Posterior cingulate gyrus (tissue), 11 donors: ENCODE measurements at regions not wholly inside any gene's neighbourhood (a gene's known extent, or its start where the extent isn't known, plus 50 kb on each side); places are given as distances from the start of the nearest gene placed in this dataset.
"Not testable (repeated sequence)": the region's sequence is repeated elsewhere in the genome, so short reads cannot be mapped to it uniquely, and the experiment has no call there.

Experiments used
- DNase-seq, 10 donors: peaks; one replicate each; pipeline versions ENCODE4 v3.0.0 to v3.0.0-alpha.2; 2020 to 2021; ENCODE audit warnings: mixed read lengths in 3 of 10
- intact Hi-C: fragments of 100-400 bp; cut with DNase I; formaldehyde crosslinking; loops from one replicate; pipeline ENCODE4 v1.15.1; 2023

DNA sequence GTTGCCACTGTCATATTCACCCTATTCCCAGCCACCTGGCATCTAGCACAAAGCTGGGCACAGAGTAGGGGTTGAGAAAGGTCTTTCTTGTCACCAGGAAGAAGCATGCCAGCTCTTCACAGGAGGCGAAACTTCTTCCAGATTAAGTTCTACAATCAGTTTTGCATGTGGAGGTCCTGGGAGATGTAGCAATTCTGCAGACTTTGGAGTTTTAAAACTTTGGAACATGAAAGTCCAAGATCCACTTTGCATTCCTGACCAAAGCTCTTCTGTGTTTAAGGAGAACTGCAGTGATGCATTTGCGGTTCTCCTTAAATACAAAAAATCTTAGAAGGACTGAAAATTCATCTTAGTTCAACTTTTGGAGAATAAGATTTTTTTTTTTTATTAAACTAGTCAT lies 258.5 kb upstream of the USP24 start:
- intact Hi-C loops = loop anchor here (10.0 kb wide), 1 partner anchor 1111 kb away; no protein-coding TSS in a partner anchor
- no peak for DNase-seq

DNA sequence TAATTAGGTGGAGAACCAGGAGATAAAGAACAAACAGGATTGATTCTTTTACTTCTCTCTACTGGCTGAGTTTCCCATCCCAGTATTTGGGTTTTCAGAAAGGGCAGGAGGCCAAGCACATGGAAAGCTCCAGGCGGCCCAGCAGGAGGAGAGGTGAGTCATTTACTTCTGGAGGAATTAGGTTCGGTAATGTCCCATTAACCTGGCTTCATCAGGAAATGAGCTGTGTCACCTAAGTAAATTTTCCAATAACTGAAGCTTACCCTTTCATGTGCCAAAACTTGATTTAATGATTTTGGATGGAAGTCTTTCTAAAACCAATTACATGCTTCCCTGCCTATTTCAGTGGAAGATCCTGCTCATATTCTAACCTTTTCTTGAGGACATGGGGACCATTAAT lies 257.6 kb upstream of the USP24 start:
- no peak for DNase-seq
- intact Hi-C loops = loop anchor here (10.0 kb wide), 1 partner anchor 1112 kb away; no protein-coding TSS in a partner anchor

DNA sequence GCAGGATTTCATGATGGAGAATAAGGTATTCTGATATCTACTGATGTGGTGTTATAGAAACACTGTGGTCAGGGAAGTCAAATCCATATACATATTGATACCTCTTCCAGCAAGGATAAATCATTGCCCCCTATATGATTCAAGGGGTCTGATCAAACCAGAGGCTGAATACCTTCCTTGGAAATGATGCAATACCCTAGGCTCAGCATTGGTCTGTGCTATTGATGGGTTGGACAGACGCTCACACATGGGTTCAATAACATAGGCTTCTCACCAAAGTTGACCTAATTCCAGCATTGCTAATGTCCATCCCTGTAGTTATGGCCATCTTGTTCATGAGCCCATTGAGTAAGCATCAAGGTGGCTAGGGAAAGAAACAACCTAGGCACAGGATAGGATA lies 257.0 kb upstream of the USP24 start:
- intact Hi-C loops = loop anchor here (10.0 kb wide), 1 partner anchor 1113 kb away; no protein-coding TSS in a partner anchor

DNA sequence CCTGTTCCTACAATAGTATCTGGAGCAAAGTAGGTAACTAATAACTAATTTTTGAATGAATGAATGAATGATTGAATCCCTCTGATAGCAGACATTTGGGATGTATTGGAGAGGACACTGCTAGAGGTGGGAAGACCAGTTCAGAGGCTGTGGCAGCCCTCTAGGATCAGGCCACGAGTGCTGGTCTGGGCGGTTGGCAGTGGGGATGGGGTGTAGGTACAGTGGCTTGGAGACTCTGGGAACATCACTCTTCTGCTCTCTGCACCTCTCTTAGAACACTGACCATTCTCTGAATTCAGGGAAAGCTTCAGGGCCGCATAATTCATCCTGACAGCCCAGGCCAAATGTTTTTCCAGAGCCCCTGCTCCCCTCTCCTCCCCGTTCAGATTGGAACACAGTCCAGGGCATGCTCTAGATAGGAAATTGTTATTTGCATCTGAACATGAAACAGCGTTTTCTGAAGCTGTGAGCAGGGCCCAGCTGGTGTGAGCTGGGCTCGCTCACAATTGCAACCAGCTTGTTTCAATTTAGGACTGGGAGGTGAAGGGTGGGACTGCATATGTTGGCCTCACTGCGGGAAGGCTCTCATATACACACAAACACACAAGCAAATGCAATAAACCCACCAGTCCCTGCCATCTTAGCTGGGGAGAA lies 253.1 kb upstream of the USP24 start:
- no peak for DNase-seq
- intact Hi-C loops = no loop called here

More for the DNA sequence above, 257.0 kb upstream of the USP24 start:
- no peak for DNase-seq

DNA sequence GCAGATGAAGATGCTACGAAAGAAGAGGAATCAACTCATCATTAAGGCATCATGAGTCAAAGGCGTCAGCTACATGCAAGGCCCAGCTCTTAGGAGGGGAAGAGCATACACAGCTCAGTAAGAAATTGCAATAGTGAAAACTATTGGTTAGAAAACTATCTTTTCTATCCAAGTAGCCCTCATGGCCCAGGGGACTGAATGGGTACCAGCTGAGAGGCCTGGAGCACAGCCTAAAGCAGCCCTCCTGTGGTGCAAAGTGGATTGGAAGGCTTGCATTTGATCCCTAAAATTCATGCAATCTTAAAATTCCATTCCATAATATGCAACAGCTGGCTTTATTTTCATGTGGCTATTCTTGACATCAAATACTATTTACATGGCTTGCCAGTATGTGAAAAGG lies 251.8 kb upstream of the USP24 start:
- intact Hi-C loops = no loop called here
- DNase-seq = no peak

DNA sequence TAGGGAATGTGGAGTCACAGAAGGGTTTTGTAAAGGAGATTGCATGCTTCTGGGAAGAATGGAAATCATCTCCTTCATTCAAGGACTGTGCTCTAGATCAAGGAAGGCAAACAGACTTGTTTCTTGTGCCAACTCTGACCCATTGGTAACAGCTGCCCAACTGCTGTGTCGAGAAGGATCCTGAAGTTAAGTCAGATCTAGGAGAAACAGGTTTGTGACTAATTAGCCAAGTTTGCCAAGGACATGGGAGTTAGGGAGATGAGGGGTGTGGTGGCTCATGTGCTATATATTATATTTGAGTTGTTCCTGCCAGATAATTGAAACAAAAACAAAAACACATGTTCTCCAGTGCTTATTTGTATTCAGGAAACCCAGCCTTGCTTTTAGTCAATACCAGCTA lies 251.2 kb upstream of the USP24 start:
- no peak for DNase-seq
- intact Hi-C loops = no loop called here

DNA sequence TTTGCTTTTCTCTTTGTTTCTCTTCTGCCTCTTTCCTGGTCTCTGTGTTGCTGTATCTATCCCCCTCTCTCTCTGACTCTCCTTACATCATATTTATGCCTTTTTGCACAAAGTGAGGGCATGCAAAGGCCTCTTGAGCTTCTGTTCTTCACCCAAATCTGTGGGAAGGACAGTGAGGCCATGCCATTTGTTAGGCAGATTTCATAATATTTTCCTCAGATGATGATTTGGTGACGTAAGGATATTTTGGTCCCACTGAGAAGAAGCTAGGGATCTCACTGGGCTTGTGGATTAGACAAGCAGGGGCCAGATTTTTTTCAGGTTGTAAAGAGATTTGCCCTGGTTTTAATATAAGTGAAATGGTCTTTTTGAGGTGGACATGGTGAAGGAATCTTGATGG lies 249.4 kb upstream of the USP24 start:
- no peak for DNase-seq
- intact Hi-C loops = no loop called here

DNA sequence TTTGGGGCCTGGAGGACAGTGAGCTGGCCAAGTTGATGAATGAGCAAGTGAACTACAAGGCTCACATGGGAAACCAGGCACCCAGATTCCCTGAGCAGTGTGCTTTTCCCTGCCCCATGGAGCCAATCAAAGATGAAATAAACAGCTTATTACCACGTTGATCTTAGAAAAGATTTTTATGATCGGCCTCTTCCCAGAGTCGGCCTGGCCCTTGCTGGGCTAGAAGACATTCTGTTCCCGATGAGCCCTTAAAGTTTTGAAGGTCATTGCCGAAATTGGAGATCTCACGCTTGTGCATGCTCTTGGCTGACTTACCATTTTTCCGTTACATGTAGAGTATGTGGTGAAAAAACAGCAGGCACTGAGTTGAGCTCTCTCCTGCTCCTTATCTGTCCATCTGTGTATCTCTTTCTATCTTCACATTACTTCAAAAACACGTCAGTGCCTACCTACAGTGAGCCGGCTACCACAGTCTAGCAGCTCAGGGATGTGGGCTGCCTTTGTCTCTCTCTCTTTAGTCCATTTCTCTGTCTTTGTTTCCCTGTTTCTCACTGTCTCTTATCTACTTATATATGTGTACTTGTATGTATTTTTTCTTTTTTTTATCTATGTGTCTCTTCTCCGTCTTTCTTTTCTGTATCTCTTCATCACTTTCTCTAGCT lies 248.8 kb upstream of the USP24 start:
- no peak for DNase-seq
- intact Hi-C loops = no loop called here

DNA sequence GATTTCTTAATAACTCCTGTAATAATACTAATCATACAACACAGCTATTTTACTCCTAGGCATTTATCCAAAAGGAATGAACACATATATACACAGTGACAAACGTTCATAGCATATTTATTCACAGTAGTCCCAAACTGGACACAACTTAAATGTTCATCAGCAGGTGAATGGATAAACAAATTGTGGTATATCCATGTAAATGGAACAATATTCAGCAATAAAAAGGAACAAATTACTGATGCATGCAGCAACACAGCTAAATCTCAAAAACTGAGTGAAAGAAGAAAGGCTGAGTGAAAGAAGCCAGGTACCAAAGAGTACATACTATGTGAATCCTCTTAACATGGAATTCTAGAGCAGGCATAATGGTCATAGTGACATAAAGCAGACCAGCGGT lies 242.7 kb upstream of the USP24 start:
- DNase-seq = no peak
- intact Hi-C loops = no loop called here

DNA sequence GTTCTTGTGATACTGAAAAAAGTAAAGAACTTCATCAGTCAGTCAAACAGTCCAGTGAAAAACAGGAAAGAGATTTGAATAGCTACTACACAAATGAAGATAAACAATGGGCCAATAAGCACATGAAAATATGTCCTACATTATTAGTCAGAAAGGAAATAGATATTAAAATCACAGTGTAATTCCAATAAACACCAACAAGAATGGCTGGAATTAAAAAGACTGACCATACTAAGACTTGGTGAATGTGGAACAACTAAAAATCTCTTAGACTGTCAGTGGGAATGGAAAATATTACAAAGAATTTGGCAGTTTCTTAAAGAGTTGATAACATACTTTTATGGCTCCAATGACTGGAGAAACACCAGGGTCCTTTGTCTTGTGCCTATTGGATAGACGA lies 241.8 kb upstream of the USP24 start:
- intact Hi-C loops = no loop called here
- DNase-seq = no peak

DNA sequence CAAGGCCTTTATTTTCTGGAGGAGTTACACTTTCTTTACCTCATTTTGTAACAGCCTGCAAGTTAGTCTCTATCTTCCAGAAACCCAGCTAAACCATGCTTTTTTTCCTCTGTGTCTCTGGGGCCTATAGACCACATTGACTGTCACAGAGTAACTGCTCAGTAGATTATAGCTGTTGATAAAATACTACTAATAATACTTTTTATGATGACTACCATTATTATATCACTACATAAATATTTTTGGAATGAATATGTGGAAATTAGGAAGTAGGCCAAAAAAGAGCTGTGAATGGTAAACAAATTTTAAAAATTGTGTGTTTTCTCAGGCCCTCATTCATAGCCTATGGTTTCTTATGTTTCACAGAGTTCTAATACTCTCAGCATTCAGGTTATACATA lies 233.1 kb upstream of the USP24 start:
- no peak for DNase-seq
- intact Hi-C loops = no loop called here

DNA sequence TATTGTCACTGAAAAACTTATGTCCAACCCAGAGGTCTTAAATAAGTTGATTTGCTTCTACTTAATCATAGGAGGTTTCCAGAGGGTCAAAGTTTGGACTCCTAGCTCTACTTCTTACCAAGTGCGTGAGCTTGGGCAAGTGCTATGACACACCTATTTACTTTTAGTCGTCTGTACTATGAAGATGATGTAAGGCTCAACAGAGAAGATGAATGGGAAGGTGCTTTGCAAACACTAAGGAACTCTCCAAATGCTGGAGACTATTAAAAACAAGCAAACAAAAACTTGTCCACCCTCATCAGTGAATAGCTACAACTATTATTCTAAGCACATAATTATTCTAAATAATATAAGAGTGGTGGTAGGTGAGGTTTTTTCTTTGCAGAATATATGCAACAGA lies 232.3 kb upstream of the USP24 start:
- intact Hi-C loops = no loop called here
- DNase-seq = no peak

DNA sequence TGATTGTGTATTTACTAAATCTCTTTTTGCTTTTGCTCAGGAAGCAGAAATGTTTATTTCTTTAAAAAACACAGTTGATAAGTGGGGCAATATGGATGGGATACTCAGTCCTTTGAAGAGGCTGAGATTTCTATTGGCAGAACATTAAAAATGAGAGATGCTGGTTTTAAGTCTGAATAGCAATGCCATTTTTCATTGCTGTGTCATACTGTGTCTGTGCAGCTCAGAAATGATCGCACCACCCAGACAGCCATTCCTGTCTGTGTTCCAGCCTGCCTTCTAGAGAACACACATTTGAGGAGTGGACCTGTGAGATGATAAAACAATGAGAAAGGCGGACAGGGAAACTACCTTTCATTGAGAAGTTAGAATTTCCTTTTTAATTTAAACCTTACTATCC lies 231.2 kb upstream of the USP24 start:
- DNase-seq = no peak
- intact Hi-C loops = no loop called here

DNA sequence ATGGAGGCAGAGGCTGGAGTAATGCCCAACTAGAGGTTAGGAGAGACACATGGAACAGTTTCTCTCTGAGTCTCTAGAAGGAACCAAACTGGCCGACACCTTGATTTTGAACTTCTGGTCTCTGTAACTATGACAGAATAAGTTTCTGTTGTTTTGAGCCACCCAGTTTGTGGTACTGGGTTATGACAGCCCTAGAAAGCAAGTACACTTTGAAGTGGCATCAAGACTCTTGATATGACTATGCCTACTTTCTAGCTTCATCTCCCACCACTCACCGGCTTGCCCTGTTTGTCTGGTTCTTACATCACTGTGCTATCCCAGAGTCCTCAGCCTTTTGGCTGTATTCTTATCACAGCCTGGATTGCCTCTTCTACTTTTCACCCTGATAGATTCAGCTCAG lies 230.3 kb upstream of the USP24 start:
- intact Hi-C loops = no loop called here
- DNase-seq = no peak

DNA sequence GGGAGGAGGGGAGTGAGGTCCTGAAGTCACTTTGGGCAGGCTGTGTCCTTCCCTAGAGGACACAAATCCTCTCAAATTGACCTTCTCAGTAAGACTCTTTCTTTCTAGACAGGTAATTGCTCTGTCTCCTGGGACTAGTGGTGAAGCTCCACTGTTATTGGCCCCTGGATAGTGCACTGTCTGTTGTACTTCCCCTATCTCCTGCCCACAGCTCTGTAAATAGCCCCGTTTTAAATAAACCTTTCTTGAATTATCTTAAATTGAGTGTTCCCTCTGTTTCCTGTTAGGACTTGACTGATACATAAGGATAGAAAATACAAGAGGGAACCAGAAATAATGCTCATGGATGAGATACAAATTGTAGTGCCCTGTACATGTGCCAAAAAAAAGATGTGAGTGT lies 229.5 kb upstream of the USP24 start:
- DNase-seq = no peak
- intact Hi-C loops = no loop called here

DNA sequence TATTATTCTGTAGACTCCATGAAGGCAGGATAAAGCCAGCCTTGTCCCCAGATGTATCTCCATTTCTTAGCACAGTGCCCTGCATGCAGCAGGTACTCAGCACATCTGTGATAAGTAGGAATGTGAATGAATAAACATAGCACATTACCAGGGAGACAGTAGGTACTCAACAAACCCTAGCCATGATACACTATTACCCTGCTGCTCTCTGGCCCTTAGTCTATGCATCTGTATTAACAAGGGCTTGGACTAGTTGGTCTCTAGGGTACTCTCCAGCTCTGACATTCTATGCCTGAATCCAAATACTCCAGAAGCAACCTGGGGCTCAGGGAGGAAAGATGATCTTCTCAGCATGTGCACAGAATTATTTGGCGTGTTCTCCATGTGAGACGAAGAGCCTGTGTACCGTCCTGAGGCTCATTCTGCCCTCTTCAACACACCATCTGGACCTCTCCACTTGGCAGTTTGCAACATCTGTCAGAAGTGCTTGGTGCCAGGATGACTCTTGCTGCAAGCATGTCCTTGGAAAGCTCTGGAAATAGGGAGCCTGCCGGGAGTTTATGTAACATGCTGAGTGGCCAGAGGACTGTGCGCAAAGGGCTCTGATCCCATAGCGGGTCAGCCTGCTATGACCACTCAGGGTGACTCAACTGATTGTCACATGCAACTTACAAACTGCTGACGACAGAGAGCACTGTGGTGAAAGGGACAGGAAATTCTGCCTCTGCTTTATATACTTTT lies 228.2 kb upstream of the USP24 start:
- intact Hi-C loops = no loop called here
- DNase-seq = peak in 2 of 10 donors; percentile 9 to 77

DNA sequence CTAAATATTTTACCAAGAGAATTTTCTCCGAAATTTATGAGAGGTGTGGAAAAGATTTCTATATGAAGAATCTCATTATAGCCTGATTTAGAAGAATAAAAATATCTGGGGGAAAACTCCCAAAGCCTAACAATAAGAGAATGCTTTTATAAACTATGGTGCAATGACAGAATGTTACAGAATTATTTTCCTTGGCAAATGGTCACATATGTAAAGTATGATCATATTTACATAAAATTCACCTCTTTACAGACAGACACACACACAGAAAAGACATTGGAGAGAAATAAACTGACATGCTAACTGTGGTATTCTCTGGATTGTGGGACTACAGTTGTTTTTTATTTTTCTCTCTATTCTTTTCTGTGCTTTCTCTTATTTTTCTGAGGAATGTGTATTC lies 226.3 kb upstream of the USP24 start:
- intact Hi-C loops = no loop called here
- no peak for DNase-seq

DNA sequence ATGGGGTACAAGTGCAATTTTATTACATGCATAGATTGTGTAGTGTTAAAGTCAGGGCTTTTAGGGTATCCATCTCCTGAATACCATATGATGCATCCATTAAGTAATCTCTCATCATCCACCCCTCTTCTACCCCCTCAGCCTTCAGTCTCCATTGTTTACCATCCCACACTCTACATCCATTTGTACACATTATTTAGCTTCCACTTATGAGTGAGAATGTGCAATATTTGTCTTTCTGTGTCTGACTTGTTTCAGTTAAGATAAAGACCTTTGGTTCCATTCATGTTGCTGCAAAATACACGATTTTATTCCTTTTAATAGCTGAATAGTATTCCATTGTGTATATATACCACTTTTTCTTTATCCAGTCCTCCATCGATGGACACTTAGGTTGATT lies 222.5 kb upstream of the USP24 start:
- no peak for DNase-seq
- intact Hi-C loops = no loop called here

DNA sequence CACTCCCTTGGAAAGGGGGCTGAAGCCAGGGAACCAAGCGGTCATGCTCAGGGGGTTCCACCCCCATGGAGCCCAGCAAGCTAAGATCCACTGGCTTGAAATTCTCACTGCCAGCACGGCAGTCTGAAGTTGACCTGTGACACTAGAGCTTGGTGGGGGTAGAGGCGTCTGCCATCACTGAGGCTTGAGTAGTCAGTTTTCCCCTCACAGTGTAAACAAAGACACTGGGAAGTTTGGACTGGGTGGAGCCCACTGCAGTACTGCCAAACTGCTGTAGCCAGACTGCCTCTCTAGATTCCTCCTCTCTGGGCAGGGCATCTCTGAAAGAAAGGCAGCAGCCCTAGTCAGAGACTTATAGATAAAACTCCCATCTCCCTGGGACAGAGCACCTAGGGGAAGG lies 215.6 kb upstream of the USP24 start:
- intact Hi-C loops, DNase-seq: not testable (repeated sequence)

DNA sequence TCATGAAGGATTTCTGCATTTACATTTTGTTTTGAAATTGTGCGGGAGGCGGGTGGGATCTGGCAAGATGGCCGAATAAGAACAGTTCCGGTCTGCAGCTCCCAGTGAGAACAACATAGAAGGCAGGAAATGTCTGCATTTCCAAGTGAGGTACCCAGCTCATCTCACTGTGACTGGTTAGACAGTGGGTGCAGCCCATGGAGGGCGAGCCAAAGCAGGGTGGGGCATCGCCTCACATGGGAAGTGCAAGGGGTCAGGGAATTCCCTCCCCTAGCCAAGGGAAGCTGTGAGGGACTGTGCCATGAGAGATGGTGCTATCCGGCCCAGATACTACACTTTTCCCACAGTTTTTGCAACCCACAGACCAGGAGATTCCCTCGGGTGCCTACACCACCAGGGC lies 215.0 kb upstream of the USP24 start:
- intact Hi-C loops, DNase-seq: not testable (repeated sequence)
